ENCODE measurements at regions not wholly inside any gene's neighbourhood (a gene's known extent, or its start where the extent isn't known, plus 50 kb on each side); places are given as distances from the start of the nearest gene placed in this dataset.

DNA sequence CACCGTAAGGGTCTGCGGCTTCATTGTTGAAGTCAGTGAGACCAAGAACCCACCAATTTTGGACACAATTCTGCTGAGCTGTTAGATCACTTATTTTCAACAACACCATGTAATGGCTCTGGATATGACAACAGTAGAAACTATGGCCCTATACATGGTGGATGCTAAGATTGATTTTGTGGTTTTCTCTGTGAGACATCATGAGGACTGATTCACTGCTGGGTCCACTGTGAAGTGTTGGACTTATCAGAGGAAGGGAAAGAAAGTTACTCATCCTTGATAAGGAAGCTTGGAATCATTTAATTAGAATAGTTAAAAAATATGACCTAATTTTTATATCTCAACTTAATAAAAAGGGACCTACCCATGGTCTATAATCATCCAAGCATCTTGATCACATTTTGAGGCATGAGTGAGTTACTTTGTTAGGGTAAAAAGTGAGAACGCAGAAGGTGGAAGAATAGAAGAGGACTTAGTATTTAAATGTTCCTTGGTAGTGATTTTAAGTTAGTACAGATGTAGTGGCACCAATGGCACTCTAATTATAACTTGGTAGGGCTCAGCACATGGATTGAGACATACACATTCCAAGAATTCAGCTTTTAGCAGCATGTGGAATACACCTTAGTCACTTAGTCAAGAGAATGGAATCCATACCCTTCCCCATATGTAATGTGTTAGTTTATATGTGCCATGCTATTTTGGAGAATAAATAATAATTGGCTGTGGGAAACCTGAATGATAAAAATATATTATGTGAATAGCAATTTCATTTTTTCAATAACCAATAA lies 123.5 kb upstream of the CD180 start:
- no peak for DNase-seq (ENCODE audit: low read depth)
- H3K4me3 ChIP-seq (ENCODE audit: control insufficient read depth, low read depth, low read length): no peak overlapping the region
- TF ChIP-seq, protein P1, sequence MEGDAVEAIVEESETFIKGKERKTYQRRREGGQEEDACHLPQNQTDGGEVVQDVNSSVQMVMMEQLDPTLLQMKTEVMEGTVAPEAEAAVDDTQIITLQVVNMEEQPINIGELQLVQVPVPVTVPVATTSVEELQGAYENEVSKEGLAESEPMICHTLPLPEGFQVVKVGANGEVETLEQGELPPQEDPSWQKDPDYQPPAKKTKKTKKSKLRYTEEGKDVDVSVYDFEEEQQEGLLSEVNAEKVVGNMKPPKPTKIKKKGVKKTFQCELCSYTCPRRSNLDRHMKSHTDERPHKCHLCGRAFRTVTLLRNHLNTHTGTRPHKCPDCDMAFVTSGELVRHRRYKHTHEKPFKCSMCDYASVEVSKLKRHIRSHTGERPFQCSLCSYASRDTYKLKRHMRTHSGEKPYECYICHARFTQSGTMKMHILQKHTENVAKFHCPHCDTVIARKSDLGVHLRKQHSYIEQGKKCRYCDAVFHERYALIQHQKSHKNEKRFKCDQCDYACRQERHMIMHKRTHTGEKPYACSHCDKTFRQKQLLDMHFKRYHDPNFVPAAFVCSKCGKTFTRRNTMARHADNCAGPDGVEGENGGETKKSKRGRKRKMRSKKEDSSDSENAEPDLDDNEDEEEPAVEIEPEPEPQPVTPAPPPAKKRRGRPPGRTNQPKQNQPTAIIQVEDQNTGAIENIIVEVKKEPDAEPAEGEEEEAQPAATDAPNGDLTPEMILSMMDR (IDR thresholded peaks at IDR 0.05; ENCODE audit: control insufficient read depth, insufficient read depth, low read depth, low read length, missing control alignments): no peak

DNA sequence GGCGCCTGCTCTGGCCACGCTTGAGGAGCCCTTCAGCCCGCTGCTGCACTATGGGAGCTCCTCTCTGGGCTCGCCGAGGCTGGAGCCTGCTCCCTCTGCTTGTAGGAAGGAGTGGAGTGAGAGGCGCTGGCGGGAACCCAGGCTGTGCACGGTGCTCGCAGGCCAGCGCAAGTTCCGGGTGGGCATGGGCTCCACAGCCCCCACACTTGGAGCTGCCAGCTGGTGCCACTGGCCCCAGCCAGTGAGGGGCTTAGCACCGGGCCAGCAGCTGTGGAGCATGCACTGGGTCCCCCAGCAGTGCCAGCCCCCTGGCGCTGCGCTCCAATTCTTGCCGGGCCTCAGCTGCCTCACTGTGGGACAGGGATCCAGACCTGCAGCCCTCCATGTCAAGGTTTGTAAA lies 122.1 kb upstream of the CD180 start:
- TF ChIP-seq, protein P1 (IDR thresholded peaks at IDR 0.05; ENCODE audit: control insufficient read depth, insufficient read depth, low read depth, low read length, missing control alignments): no peak
- H3K4me3 ChIP-seq (ENCODE audit: control insufficient read depth, low read depth, low read length): no peak overlapping the region
- DNase-seq (ENCODE audit: low read depth): no peak

DNA sequence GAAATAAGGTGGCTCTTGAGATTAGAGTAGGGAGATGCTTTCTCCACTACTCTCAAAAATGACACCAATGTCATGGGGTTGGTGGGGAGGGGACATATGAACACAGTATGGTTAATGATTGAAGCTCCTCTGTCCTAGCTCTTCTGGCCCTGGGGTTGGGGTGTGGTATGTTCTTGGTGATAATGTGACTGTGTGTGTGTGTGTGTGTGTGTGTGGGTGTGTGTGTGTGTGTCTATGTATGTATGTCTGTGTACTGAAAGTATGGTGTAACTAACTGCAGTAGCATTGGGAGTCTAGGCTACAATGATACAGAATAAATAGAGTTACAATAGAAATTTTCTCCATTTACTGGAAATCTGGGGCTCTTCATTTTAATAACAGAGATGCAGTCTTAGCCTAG lies 121.0 kb upstream of the CD180 start:
- TF ChIP-seq, protein P1 (IDR thresholded peaks at IDR 0.05; ENCODE audit: control insufficient read depth, insufficient read depth, low read depth, low read length, missing control alignments): no peak
- no peak overlapping the region for H3K4me3 ChIP-seq (ENCODE audit: control insufficient read depth, low read depth, low read length)
- no peak for DNase-seq (ENCODE audit: low read depth)

DNA sequence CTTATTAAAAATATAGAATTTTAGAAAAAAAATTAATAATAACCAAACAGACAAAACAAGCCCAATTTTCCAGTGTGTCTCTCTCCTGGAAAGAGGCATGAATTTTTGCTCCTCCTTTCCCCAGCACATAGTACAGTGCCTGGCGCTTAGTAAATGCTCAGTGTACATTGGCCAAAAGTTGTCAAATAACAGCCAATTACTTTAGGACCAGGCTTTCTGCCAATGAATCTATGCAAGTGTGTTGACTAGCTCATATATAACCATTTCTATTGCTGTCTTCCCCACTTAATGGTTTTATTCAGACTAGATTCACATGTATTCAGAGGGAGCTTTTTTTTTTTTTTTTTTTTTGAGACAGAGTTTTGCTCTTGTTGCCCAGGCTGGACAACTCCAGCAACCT lies 120.1 kb upstream of the CD180 start:
- TF ChIP-seq, protein P1 (IDR thresholded peaks at IDR 0.05; ENCODE audit: control insufficient read depth, insufficient read depth, low read depth, low read length, missing control alignments): no peak

DNA sequence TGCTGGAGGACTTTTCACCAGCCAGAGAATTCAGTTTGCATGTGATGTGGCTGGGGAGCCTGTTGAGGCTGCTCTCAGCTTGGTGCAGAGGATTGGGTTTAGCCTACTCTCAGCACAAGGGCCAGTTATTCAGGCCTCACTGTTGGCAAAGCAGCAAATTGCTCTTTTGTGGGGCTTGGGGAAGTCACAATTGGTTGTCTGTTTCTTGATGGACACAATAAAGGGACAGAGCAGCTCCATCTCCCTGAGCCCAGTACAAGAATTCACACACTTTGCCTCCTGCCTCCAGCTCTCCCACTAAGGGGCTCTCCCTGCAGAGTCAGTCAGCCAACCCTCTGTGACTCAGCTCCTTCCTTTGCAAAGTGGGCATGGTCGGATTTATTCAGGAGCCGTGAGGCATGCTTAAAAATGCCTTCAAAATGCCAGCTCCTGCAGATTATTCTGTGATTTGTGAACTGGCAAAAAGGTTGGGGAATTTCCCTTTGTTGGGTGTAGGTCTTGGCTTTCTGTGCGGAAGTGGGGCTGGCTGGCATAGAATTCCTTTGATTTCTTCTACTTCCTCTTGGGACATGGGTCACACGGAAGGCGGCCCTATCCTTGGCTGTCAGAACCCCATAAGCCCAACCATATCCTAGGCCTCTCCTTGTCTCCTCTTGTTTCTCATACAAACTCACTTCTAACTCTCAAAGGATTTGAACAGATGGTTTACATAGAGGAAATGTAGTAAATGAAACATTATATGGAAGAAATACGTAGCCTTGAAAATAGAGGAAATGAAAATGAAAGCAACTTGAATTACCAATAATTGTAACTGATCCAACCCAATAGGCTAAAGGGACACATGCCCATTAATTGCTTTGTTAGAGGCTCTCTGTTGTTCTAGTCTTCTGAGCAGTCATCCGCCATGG lies 118.7 kb upstream of the CD180 start:
- no peak overlapping the region for H3K4me3 ChIP-seq (ENCODE audit: control insufficient read depth, low read depth, low read length)
- DNase-seq (ENCODE audit: low read depth): no peak
- TF ChIP-seq, protein P1 (IDR thresholded peaks at IDR 0.05; ENCODE audit: control insufficient read depth, insufficient read depth, low read depth, low read length, missing control alignments): no peak

More for the DNA sequence above, 120.1 kb upstream of the CD180 start:
- no peak overlapping the region for H3K4me3 ChIP-seq (ENCODE audit: control insufficient read depth, low read depth, low read length)
- DNase-seq (ENCODE audit: low read depth): no peak

DNA sequence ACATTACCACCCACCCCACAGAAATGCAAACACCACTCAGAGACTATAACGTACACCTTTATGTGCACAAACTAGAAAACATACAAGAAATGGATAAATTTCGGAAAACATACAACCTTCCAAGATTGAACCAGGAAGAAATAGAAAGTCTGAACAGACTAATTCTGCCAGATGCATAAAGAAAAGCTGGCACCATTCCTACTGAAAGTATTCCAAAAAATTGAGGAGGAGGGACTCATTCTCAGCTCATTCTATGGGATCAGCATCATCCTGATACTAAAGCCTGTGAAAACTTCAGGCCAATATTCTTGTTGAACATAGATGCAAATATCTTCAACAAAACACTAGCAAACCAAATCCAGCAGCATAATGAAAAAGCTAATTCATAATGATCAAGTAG lies 115.1 kb upstream of the CD180 start:
- H3K4me3 ChIP-seq (ENCODE audit: control insufficient read depth, low read depth, low read length): no peak overlapping the region
- DNase-seq (ENCODE audit: low read depth): no peak

More for the DNA sequence above, 115.1 kb upstream of the CD180 start:
- TF ChIP-seq, protein P1 (IDR thresholded peaks at IDR 0.05; ENCODE audit: control insufficient read depth, insufficient read depth, low read depth, low read length, missing control alignments): no peak

Data from AG09309 (cell line).